ENCODE measurements at regions not wholly inside any gene's neighbourhood (a gene's known extent, or its start where the extent isn't known, plus 50 kb on each side); places are given as distances from the start of the nearest gene placed in this dataset.

GRCh38 chr3:75138345-75138744 is 523.9 kb upstream of the CNTN3 start:
- no peaks in the 10 kb centered on the region for H3K36me3 ChIP-seq (replicated peaks in 1 of 2; ENCODE audit: control insufficient read depth in 1 of 2, insufficient read depth in 2 of 2, low read length in 1 of 2)
- POLR2A ChIA-PET: no interaction called here
- no peaks in the 10 kb centered on the region for H3K79me2 ChIP-seq (ENCODE audit: insufficient read depth)
- H3K27me3 ChIP-seq (ENCODE audit: insufficient read depth): no peaks in the 10 kb centered on the region
- TF ChIP-seq SIN3A (IDR thresholded peaks at IDR 0.05; ENCODE audit: borderline replicate concordance, low read depth, low read length) (no peak), RCOR1 (IDR thresholded peaks at IDR 0.05; ENCODE audit: low read length) (no peak), TAF1 (IDR thresholded peaks at IDR 0.05; ENCODE audit: borderline replicate concordance, low read depth, low read length) (no peak), YY1 (IDR thresholded peaks at IDR 0.05; ENCODE audit: low read depth) (no peak), JUND (IDR thresholded peaks at IDR 0.05) (no peak), MXI1 (IDR thresholded peaks at IDR 0.05; ENCODE audit: low read depth, low read length) (no peak), EP300 (IDR thresholded peaks at IDR 0.05; ENCODE audit: borderline replicate concordance in 1 of 2, low read depth in 1 of 2, low read length in 1 of 2) (no peak), RAD21 (IDR thresholded peaks at IDR 0.05; ENCODE audit: low read length) (no peak)
- TF ChIP-seq, protein P1, sequence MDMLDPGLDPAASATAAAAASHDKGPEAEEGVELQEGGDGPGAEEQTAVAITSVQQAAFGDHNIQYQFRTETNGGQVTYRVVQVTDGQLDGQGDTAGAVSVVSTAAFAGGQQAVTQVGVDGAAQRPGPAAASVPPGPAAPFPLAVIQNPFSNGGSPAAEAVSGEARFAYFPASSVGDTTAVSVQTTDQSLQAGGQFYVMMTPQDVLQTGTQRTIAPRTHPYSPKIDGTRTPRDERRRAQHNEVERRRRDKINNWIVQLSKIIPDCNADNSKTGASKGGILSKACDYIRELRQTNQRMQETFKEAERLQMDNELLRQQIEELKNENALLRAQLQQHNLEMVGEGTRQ (IDR thresholded peaks at IDR 0.05; ENCODE audit: borderline replicate concordance, low read depth, low read length): no peak
- no peak for DNase-seq
- no peaks in the 10 kb centered on the region for H3K9me3 ChIP-seq
- no peaks in the 10 kb centered on the region for H3K4me1 ChIP-seq (ENCODE audit: control insufficient read depth in 1 of 2, insufficient read depth in 2 of 2, low read depth in 1 of 2, low read length in 1 of 2)
- H3K4me2 ChIP-seq: no peak overlapping the region
- CTCF ChIA-PET: no interaction called here
- 50% methylated on average over 7 of the region's 7 CpGs for WGBS (ENCODE audit: low lambda C conversion rate)
- H3K9ac ChIP-seq: no peak overlapping the region
- no peaks in the 10 kb centered on the region for H4K20me1 ChIP-seq (ENCODE audit: insufficient read depth)
- no peak overlapping the region for H2AFZ ChIP-seq (ENCODE audit: low read depth)
- no peaks in the 10 kb centered on the region for H3K9me2 ChIP-seq
- H3K27ac ChIP-seq (ENCODE audit: low read depth in 2 of 2, low read length in 1 of 2): no peak overlapping the region
- no peaks in the 10 kb centered on the region for H3F3A ChIP-seq (replicated peaks; ENCODE audit: insufficient read depth)
- H3K4me3 ChIP-seq (ENCODE audit: low read depth in 2 of 2, low read length in 1 of 2): no peak overlapping the region

- no peak overlapping the region for H3K4me3 ChIP-seq (ENCODE audit: low read depth in 2 of 2, low read length in 1 of 2)
- no peak overlapping the region for H3K27ac ChIP-seq (ENCODE audit: low read depth in 2 of 2, low read length in 1 of 2)
- TF ChIP-seq SMC3 (IDR thresholded peaks at IDR 0.05; ENCODE audit: low read depth, low read length) (no peak), IRF3 (IDR thresholded peaks at IDR 0.05; ENCODE audit: low read depth, low read length) (no peak), TAF1 (IDR thresholded peaks at IDR 0.05; ENCODE audit: borderline replicate concordance, low read depth, low read length) (no peak), ELF1 (IDR thresholded peaks at IDR 0.05) (no peak)
- H3K36me3 ChIP-seq (replicated peaks in 1 of 2; ENCODE audit: control insufficient read depth in 1 of 2, insufficient read depth in 2 of 2, low read length in 1 of 2): no peaks in the 10 kb centered on the region
- no peak overlapping the region for H3K9ac ChIP-seq
- H3K9me2 ChIP-seq: no peaks in the 10 kb centered on the region
- WGBS (ENCODE audit: low lambda C conversion rate): 39% methylated on average over 8 of the region's 8 CpGs
- no peak overlapping the region for H3K4me2 ChIP-seq
- no peaks in the 10 kb centered on the region for H3K27me3 ChIP-seq (ENCODE audit: insufficient read depth)
- CTCF ChIA-PET: no interaction called here
- no peaks in the 10 kb centered on the region for H3K9me3 ChIP-seq
- H4K20me1 ChIP-seq (ENCODE audit: insufficient read depth): no peaks in the 10 kb centered on the region
- no peaks in the 10 kb centered on the region for H3K79me2 ChIP-seq (ENCODE audit: insufficient read depth)
- H3F3A ChIP-seq (replicated peaks; ENCODE audit: insufficient read depth): no peaks in the 10 kb centered on the region
- no peak overlapping the region for H2AFZ ChIP-seq (ENCODE audit: low read depth)
- POLR2A ChIA-PET: no interaction called here
- no peak for DNase-seq
- no peaks in the 10 kb centered on the region for H3K4me1 ChIP-seq (ENCODE audit: control insufficient read depth in 1 of 2, insufficient read depth in 2 of 2, low read depth in 1 of 2, low read length in 1 of 2)
Measured at GRCh38 chr3:75140904-75141615, 523.1 kb upstream of the FRG2C start.
